Vagina (tissue), 2 donors: ENCODE measurements at regions not wholly inside any gene's neighbourhood (a gene's known extent, or its start where the extent isn't known, plus 50 kb on each side); places are given as distances from the start of the nearest gene placed in this dataset.

Experiments
- CTCF ChIP-seq, 3 experiments: fragments of 450-650 bp in 2 of 3; fragments of 200-600 bp in 1 of 3; sonication (generic) in 1 of 3; IDR thresholded peaks; one replicate each; pipeline ENCODE4 v1.5.1; 2017 to 2019; ENCODE audit warnings: antibody characterized with exemption in 3 of 3, mild to moderate bottlenecking in 2 of 3, moderate library complexity in 2 of 3
- POLR2A ChIP-seq, 2 donors: fragments of 450-650 bp; IDR thresholded peaks; one replicate each; pipeline ENCODE4 v1.6.1; 2017; ENCODE audit warnings: antibody characterized with exemption in 2 of 2, mild to moderate bottlenecking in 2 of 2, moderate library complexity in 2 of 2

GRCh38 chr6:15875797-15876196 is 213.0 kb upstream of the DTNBP1 start:
- no peak for TF ChIP-seq CTCF (IDR thresholded peaks at IDR 0.05)
- no peak for TF ChIP-seq POLR2A (IDR thresholded peaks at IDR 0.05)
